Brain microvascular endothelial cell (primary cell): ENCODE measurements at regions not wholly inside any gene's neighbourhood (a gene's known extent, or its start where the extent isn't known, plus 50 kb on each side); places are given as distances from the start of the nearest gene placed in this dataset.
A peak's percentile ranks its signal among the peaks of the same experiment; 100 is the strongest.

ENCODE experiments used
- DNase-seq: peaks from one replicate; pipeline ENCODE4 v3.0.0-alpha.2; 2020
- H3K27ac ChIP-seq: fragments of 250-450 bp; sonication (Bioruptor Pico); 2 replicates; pipeline ENCODE4 v1.5.1; 2020; ENCODE audit warnings: mild to moderate bottlenecking, moderate library complexity
- H3K27me3 ChIP-seq: fragments of 250-450 bp; sonication (Bioruptor Pico); replicated peaks from 2 replicates; pipeline ENCODE4 v1.5.1; 2020; ENCODE audit warnings: mild to moderate bottlenecking
- H3K36me3 ChIP-seq: fragments of 250-450 bp; sonication (Bioruptor Pico); replicated peaks from 2 replicates; pipeline ENCODE4 v1.5.1; 2020; ENCODE audit warnings: mild to moderate bottlenecking
- H3K4me3 ChIP-seq: 2 replicates; pipeline ENCODE4 v1.5.1; 2011; ENCODE audit warnings: low read depth, mild to moderate bottlenecking, control low read depth, low read length, moderate library complexity
- CTCF ChIP-seq: IDR thresholded peaks from 2 replicates; pipeline ENCODE4 v1.5.1; 2011; ENCODE audit warnings: low read depth, mild to moderate bottlenecking, moderate library complexity, low read length, control low read depth, inconsistent platforms; ENCODE audit errors: missing control alignments
- in situ Hi-C: cut with HindIII; loops from 2 replicates; pipeline ENCODE4 v1.10.0; 2017; ENCODE audit warnings: low sequenced_read_pairs, low pct_ligation_motif_present

DNA sequence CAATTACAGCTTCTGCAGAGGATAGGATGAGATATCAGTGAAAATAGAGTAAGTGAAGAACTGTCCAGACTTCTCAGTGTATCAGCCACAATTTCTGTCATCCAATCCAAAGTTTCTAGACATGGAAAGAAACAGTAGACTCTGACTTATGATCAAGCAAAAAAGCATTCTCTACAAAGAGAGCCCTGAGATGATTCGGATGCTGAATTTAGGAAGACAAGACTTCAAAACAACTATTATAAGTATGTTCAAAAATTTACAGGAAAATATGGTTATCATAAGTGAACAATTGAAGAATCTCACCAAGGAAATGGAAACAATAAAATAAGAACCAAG is 238.2 kb upstream of the IRS2 start:
- in situ Hi-C loops, result no loop called here
- Histone ChIP-seq H3K4me3 (no peak overlapping the region), H3K27me3 (no peaks in the 10 kb centered on the region), H3K27ac (no peak overlapping the region), H3K36me3 (no peaks in the 10 kb centered on the region)
- TF ChIP-seq CTCF, result no peak
- DNase-seq, result no peak

DNA sequence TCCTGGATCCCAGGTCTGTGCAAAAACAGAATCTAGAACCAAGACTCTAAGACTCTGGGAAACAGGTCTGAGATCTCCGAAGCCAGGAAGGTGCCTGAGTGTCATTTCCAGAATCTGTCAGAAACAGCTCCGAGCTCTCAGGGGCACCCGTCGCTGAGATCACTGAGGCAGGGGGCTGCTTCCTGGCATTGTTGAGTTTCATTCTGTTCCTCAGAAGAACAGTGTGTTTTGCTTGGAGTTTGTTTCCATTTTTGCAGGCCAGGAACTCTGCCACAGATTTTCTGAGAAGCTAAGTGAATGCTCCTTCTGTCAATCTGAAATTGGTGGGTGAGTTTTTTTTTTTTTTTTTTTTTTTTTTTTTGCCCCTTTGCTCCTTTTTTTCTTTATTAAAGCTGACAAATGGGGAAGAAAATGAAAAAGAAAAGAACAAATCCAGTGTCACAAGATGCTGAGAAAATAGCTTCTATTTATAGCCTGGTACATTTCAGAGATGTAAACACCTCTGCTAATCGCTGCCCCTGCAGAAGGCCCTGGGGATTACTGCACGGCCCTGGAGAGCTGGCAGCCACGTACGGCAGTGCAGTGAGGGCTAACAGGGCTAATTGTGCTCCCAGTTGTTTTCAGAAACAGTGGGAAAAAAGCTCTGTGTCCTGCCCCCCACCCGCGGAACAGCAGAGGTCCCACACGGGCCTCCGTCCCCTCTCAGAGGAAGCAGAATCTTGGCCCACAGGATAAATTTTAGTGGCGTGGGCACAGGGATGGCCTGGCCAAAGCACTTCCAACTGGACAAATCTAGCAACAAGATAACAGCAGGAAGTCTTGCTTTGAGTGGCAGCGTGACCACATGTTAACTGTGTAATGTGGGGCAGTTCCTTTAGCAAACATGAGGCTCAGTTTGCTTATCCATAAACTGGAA is 237.6 kb upstream of the IRS2 start:
- DNase-seq, result no peak
- Histone ChIP-seq H3K27me3 (no peaks in the 10 kb centered on the region), H3K27ac (no peak overlapping the region), H3K36me3 (no peaks in the 10 kb centered on the region), H3K4me3 (no peak overlapping the region)
- TF ChIP-seq CTCF, result no peak
- in situ Hi-C loops, result no loop called here

GRCh38 chr13:110018009-110018408 is 231.6 kb upstream of the IRS2 start:
- in situ Hi-C loops, result no loop called here
- no peaks in the 10 kb centered on the region for H3K36me3 ChIP-seq
- TF ChIP-seq CTCF, result no peak
- peak overlapping the region; percentile 16 for H3K27ac ChIP-seq
- no peak overlapping the region for H3K4me3 ChIP-seq
- no peak for DNase-seq
- H3K27me3 ChIP-seq, result no peaks in the 10 kb centered on the region

DNA sequence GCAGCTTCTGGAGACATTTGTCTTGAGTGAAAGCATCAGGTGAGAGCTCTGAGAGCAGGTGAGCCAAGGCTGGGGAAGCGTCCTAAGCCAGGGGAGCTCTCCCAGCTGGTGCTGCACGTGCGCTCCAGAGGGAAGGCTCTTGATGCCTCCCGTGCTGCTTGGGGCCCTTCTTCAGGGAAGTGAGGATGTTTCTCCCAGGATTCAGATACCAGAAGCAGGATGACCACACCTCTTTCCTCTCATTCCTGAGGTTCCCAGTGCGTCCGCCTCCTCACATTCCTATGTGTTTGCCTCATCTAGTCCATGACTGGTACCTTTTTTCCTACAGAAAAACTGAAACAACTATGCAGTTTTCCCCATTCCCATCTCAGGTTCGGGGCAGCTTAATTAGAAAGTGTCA is 231.0 kb upstream of the IRS2 start:
- Histone ChIP-seq H3K4me3 (no peak overlapping the region), H3K27me3 (no peaks in the 10 kb centered on the region), H3K36me3 (no peaks in the 10 kb centered on the region), H3K27ac (peak overlapping the region; percentile 29)
- DNase-seq, result peak; percentile 84
- TF ChIP-seq CTCF, result no peak
- in situ Hi-C loops, result no loop called here

GRCh38 chr13:110015253-110015652 is 228.9 kb upstream of the IRS2 start:
- in situ Hi-C loops, result no loop called here
- TF ChIP-seq CTCF, result no peak
- Histone ChIP-seq H3K27ac (no peak overlapping the region), H3K27me3 (no peaks in the 10 kb centered on the region), H3K4me3 (no peak overlapping the region), H3K36me3 (no peaks in the 10 kb centered on the region)
- DNase-seq, result no peak

- no peaks in the 10 kb centered on the region for H3K27me3 ChIP-seq
- TF ChIP-seq CTCF, result no peak
- H3K27ac ChIP-seq, result no peak overlapping the region
- in situ Hi-C loops, result no loop called here
- H3K4me3 ChIP-seq, result no peak overlapping the region
- no peaks in the 10 kb centered on the region for H3K36me3 ChIP-seq
- no peak for DNase-seq
Observed at GRCh38 chr13:110014719-110015118, 228.3 kb upstream of the IRS2 start.
